RPMI7951 (cell line): ENCODE measurements at regions not wholly inside any gene's neighbourhood (a gene's known extent, or its start where the extent isn't known, plus 50 kb on each side); places are given as distances from the start of the nearest gene placed in this dataset.
A peak's percentile ranks its signal among the peaks of the same experiment; 100 is the strongest.
"Not testable (repeated sequence)": the region's sequence is repeated elsewhere in the genome, so short reads cannot be mapped to it uniquely, and the experiment has no call there.

ENCODE experiments used
- DNase-seq: peaks from one replicate; pipeline ENCODE4 v3.0.0-alpha.2; 2012; ENCODE audit warnings: low read depth

DNA sequence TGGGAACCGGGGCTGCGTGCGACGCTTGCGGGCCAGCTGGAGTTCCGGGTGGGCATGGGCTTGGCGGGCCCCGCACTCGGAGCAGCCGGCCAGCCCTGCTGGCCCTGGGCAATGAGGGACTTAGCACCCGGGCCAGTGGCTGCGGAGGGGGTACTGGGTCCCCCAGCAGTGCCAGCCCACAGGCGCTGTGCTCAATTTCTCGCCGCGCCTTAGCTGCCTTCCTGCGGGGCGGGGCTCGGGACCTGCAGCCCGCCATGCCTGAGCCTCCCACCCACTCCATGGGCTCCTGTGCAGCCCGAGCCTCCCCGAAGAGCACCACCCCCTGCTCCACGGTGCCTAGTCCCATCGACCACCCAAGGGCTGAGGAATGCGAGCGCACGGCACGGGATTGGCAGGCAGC is 63.8 kb downstream of the PLXNA1 start:
- DNase-seq: not testable (repeated sequence)

DNA sequence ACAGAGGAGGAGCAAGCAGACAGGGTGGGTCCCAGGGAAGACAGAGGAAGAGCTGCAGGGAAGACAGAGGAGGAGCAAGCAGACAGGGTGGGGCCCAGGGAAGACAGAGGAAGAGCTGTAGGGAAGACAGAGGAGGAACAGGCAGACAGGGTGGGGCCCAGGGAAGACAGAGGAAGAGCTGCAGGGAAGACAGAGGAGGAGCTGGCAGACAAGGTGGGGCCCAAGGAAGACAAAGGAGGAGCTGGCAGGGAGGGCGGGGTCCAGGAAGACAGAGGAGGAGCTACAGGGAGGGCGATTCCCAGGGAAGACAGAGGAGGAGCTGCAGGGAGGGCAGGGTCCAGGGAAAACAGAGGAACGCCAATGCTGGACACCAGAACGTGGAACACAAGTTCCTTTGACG is 66.5 kb downstream of the PLXNA1 start:
- DNase-seq: peak; percentile 75

DNA sequence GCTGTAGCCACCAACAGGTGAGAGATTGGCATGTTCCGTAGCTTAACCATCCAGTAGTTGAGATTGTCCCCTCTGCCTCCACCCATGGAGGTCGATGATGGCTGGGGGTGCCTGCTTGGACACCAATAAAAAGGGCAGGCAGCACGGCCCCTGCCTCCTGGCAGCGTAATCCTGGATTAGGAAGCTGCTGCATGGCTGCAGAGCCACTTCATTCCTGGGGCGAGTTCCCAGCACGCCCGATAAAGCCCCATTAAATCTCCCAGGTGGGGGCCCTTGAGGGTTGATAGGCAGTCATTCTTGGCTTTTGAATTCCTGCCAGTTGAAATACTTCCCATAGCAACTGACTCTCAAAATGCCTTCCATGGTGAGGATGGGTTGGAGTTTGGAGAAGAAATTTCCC is 67.8 kb downstream of the PLXNA1 start:
- no peak for DNase-seq

DNA sequence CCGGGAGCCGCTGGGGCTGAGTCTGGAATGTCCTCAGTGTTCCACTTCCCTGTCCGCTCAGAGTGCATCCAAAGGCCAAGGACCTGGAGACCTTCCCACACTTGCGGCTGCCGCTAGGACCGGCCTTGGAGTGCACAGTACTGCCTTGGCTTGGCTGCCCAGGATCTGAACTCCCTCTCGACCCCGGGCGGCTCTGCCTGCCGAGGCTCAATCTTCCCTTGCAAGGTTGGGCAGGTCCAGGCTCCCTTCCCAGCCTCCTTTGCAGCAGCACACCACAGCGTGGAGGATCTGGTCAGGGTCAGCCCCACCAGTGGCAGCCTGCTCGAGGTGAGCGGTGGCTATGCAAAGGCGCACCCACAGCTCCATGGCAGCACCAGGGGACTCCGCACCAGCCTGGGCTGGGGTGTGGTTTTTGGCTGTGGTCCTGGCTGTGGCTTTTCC is 69.2 kb downstream of the PLXNA1 start:
- no peak for DNase-seq

DNA sequence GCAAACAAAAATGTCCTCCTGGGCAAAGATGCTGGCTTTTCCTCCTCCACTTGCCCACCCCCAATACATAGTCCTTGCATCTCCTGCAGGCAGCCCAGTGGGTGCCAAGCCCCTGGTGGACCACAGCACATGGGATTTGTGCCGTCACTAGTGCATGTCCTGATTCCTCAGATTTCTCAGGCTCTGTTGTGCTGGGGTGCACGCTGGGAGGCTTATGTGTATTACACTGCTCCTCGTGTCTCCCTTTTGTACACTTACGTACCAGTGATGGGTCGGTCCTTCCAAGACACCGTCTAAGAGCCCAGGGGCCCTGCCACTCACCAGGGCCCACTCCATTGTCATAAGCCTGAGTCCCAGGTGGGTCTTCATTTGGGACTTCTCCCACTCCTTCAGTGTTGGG is 70.1 kb downstream of the PLXNA1 start:
- DNase-seq: no peak

DNA sequence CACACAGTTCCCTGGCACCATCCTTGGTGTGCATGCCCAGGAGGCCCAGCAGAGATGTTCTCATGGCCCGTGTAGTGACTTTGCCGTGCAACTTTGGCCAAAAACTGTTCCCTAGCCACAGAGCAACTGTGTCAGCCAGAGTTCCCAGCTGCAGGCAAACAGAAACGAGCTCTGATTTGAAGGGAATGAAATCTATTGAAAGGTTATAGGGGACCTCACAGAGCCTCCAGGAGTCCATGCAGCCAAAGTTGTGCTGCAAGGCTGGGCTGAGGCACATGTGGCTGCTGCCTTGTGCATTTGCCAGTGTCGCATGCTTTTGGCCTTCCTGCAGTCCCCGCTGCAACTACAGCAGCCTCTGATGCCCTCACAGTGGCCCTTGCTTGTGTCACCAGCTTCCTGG is 70.5 kb downstream of the PLXNA1 start:
- DNase-seq: no peak

DNA sequence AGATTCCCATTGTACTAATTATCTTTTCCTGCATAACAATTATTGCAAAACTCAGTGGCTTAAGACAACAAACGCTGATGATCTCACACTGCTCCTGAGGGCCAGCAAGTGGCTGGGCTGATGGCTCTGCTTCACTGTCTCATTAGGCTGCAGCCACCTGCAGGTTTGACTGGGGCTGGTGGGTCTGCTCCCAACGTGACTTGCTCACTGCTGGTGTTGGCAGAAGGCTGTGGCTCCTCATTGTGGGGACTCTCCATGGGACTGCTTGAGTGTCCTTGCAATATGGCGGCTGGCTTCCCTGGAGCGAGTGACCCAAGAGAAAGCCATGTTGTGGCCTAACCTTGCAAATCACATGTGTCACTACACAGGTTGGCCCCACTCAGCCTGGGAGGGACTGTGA is 71.1 kb downstream of the PLXNA1 start:
- DNase-seq: no peak

DNA sequence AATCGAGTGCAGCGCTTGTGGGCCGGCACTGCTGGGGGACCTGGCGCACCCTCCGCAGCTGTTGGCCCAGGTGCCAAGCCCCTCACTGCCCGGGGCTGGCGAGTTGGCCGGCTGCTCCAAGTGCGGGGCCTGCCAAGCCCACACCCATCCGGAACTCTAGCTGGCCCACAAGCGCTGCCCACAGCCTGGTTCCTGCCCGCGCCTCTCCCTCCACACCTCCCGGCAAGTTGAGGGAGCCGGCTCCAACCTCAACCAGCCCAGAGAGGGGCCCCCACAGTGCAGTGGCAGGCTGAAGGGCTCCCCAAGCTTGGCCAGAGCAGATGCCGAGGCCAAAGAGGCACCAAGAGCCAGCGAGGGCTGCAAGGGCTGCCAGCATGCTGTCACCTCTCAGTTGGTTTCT is 73.4 kb downstream of the PLXNA1 start:
- no peak for DNase-seq

DNA sequence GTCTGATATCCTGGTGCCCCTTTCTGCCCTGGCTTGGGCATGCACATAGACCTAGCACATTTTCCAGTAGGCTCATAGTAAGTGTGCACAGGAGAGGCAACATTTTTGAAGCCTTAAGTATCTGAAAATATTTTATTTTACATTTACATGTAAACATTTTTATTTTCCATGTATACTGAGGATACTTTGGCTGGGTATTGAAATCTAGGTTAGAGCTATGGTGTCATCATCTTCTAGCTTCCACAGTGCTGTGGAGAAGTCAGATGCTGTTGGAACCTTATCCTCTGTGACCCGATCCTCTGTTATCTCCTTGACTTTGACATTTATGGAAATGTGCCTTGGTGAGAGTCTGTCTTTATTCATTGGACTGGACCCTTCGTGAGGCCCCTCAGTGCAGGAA is 74.1 kb downstream of the PLXNA1 start:
- DNase-seq: no peak

DNA sequence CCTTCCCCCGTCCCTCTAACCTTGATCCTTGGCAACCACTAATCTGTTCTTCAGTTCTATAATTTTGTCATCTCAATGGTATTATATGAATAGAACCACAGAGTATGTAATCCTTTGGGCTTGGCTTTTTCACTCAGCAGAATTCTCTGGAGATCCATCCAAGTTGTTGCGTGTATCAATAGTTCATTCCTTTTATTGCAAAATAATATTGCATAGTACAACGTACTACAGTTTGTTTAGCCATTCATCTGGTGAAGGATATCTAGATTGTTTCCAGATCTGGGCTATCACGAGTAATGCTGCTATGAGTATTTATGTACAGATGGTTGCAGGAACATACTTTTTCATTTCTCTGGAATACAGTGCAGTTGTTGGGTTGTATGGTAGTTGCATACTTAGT is 76.2 kb downstream of the PLXNA1 start:
- DNase-seq: no peak

DNA sequence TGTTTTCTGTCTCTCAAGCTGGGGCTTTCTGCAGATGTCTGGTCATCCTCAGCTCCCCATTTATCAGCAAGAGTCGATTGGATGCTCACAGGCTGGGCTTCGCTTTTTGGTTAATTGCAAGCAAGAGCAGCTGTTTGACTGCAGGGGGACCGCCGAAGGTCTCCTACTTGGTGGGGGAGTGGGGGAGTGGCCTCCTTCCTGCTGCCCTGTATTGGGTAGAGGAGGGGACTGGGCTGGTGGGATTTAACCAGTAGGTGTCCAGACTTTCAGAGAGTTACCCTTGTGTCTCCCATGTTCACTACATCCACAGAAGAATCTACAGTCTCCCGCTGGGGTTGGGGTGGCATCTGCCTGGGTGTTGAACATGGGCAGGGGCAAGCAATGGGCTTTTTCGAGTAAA is 78.7 kb downstream of the PLXNA1 start:
- DNase-seq: no peak

DNA sequence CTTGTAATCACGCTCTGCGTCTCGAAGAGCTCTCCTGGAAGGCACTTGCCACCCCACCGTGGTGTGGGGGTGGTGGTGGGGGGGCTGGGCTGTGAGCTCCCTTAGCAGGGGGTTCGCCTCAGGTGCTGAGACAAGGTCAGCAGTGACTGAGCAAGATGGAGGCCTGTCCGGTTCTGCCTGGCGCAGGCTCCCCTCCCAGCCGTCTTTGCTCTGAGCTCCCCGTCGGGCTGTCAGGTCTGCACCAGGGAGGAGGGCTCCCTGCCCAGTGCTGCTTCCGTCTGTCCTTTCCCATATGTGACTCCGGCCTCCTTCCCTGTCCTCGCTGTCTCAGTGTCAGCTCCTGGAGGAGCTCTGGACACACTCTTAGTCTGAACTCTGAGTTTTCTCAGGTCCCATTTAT is 80.0 kb downstream of the PLXNA1 start:
- no peak for DNase-seq

DNA sequence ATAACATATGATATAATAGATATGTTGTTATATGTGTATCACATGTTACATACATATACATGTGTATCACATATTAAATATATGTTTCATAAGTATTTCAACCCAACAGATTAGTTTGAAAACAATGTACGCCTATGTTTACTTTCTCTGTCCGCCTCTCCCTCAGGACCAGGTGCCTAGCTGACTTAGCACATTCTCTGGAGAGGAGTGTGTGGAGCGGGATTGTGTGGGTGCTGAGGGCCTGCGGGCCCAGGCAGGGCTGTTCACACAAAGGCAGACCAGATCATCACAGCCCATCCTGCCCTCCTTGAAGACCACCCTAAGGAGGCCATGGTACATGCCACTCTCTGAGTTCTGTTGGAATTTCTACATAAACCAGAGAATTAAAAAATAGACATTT is 81.0 kb downstream of the PLXNA1 start:
- no peak for DNase-seq

DNA sequence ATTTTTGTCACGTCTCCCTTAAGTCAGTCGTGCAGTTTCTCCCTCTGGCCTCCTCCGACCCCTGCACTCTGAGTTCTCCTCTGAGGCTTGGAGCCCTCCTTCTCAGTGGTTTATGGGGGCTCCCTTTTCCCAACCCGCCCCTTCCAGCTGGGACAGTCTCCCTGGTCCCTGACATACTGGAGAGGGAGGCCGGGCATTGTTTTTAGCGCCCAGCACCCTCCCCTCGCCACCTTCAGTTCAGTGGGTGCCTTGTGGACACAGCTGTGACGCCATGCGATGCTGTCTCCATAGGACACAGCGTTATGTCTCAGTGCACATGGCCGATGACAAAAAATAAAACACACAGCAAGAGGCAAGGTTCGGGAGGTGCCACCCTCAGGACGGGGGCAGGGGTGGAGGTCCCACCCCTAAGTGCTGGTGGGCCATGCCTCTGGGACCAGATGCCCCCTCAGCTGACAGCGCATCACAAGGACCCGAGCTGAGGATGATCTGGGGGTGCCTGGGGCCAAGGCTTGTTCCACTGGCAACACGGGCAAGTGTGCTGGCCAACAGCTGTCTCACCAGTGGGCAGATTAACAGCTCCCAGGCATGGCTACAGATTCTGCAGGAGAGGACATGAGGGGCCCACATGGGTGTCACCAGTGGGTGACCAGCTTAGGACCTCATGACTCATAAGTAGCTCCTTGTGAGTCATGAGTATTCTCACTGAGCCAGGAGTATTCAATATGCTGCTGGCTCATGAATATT is 81.6 kb downstream of the PLXNA1 start:
- peak; percentile 84 for DNase-seq

DNA sequence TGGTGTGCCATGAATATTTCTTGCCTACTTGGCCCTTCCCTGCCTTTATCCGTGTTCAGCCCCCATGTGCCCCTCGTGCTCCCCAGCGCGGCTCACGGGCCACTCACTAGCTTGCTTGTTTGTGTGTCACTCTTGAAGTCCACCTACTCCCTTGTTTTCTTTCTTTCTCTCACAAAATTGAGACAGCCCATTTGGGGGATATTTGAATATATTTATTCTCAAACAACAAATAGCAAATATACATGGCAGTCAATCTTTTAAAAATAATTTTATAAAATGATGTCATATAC is 82.2 kb downstream of the PLXNA1 start:
- DNase-seq: no peak

DNA sequence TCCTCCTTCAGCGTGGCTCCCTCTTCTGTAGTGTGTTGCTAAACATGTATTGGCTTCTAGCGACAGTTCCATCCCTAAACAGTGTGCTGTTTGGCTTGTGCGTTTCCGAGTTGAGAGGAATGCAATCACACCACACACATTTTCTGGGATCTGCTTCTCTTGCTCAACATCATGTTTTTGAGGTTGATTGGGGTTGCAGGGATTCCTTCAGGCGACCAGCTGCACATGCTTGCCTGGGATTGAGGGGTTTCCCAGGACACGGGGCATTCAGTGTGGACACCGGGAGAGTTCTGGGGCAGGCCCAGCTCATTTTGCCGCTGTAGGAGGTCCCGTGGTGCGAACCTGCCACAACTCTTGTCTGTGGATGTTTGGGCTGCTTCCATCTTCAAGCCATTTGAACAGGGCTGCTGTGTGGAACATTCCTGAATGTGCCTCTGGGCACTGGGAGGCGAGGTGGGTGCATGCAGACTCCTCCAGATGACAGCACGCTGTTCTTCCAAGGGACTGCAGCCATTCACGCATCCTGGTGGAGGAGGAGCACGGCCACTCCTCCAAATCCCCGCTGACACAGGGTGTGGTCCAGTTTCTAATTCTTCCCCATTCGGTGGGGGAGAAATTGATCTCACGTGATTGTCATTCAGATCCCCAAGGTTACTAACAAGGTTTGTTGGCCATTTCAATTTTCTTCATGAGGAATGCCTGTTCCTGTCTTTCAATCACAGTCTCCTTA is 82.8 kb downstream of the PLXNA1 start:
- DNase-seq: peak; percentile 62

DNA sequence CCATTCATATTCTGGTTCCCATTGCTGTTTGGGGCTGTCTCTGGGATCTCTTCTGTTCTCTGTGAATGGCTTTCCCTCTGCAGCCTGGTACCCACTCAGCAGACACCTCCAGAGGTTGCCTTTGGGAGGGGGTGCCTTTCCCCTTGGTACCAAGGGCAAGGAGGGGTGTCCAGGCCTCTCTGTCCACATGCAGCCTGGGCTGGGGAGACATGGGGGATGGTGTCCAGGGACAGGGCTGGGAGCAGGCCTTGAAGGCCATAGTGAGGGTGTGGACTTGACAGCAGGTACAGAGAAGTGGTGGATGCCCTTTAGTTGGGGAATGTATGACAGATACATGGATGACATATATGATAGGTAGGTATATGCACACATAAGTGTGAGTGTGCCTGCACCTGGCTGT is 83.7 kb downstream of the PLXNA1 start:
- DNase-seq: no peak

DNA sequence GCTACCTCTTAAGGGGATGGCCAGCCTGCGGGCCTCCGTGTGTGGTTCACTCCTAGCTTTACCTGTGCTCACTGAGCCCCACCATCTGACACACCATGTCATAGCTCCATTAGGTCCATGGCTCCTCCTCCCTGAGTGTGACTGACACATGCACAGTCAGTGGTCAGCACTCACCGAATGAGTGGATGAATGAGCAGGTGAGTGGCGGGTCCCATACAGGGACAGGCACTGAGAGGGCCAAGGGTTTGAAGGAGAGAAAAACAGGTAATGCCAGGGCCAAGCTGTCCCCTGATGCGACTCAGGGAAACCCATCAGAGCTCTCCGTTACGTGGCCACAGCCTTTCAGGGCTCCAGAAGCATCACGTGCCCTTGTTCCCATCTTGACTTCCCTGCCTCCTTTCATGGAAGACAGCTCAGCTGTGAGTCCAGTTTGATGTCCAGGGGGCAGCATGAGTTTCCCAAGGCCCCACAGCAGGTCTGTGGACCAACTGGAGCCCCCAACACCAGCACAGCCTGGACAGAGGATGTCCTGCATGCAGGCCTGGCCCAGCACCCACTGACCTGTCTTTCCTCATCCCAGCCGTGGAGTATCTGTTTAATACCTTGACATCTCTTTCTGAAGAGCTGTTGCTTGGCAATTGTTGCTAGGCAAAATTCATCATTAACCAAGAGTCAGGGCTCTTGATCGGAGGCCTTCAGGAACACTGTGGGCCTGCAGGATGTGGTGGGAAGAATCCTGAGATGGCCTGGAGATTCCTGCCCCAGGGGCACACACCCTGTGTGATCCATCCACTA is 84.4 kb downstream of the PLXNA1 start:
- no peak for DNase-seq

DNA sequence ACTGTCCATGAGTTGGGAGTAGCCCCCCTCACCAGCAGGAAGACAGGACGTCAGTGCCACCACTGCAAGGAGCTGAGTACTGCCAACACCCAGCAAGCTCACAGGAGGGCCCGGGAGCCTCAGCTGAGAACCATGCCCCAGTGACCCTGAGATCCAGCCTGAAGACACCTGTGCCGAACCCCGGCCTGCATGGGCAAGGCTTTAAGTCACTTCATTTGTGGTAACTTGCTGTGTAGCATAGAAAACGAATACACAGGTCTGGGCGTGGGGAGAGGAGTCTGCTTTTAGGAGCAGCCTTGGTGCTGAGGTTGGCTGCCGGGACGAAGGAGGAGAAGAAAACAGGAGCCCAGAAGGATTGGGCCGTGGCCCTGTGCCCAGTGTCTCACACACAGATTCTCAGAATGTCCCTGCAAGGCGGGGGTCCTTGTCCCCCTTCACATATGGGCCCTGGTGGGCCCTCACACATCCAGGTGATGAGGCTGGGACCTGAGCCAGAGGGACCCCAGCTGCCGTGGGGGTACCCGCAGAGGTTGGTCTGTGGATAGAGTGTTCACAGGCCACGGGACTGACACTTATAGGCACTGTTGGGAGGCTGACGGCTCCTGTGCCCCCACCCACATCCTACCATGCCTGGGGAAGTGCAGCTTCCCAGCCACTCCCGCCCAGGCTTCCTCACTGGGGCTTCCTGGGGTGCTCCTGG is 85.3 kb downstream of the PLXNA1 start:
- DNase-seq: no peak

DNA sequence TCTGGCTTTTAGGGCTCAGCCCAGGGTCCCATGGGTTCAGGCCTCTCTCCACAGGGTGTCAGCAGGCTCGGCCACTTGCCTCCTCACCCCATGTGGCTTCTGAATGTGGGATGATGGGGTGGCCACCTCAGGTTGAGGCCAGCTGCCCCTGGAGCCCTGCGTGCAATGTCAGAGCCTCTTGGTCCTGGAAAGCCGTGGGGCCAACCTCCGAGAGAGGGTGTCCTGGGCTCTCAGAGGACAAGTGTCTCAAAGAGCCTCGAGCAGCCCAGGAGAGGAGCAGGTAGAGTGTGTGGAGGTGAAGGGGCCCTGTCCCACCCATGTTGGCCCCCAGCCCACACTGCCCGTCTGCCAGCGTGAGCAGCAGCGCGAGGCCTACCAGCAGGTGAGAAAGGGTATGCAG is 86.0 kb downstream of the PLXNA1 start:
- no peak for DNase-seq

DNA sequence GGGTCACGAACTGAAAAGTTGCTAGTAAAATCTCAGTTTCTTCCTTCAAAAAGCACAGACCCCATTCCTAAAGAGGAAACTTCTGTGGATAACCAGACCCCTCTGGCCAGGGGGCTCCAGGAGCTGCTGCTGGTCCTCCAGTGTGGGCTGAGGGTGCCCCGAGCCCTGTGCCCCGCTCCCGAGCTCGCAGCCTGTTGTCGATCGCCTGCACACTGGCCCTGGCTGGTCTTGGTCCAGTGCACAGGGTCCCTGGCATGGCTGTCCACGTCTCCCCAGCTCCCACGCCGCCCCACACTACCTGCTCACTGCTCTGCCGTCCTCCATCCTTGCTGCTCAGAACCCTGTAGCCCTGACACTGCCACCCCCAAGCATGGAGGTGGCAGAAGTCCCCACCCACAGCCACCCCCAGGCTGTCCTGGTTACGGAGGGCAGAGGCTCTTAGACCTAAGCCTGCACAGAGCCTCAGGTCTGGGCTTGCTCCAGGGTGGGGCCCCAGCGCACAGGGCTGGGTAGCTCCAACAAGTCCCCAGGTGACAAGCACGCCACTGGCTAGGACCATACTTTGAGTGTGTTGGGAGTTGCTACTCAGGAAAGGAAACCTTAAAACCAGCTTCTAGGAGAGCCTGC is 87.0 kb downstream of the PLXNA1 start:
- DNase-seq: no peak

DNA sequence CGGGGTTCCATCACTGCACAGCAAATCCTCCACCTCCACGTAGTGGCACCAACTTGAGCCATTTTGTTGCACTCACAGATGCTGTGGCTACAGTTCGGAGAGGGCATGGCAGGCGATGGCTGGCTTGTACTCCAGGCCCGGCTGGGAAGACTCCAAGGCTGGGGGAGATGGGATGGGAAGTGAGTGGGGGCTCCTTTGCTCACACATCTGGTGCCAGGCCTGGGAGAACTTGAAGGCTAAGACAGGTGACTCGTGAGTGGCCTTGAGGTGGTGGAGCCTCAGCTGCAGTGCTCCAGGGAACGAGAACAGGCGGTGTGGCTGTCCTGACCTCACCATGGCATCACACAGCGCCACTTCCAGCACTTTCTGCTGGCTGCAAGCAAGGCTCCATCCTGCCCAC is 87.9 kb downstream of the PLXNA1 start:
- DNase-seq: no peak
